B cell (primary cell): ENCODE measurements at regions not wholly inside any gene's neighbourhood (a gene's known extent, or its start where the extent isn't known, plus 50 kb on each side); places are given as distances from the start of the nearest gene placed in this dataset.

Experiments used
- ATAC-seq: fragments of 200-7000 bp; cut with Tn5 transposase; one replicate; pipeline ENCODE4 v1.10.0; 2021; ENCODE audit warnings: low read depth, mild to moderate bottlenecking, moderate number of reproducible peaks, moderate library complexity
- CTCF ChIA-PET: fragments of 350-600 bp; sonication (Branson Sonifier 250); formaldehyde crosslinking; loops from one replicate; lab custom pipeline; 2021; ENCODE audit warnings: antibody characterized with exemption, inconsistent platforms; lab: Charles Lee
- POLR2A ChIA-PET: fragments of 350-600 bp; sonication (Branson Sonifier 250); formaldehyde crosslinking; loops from one replicate; lab custom pipeline; 2021; ENCODE audit warnings: antibody characterized with exemption; lab: Charles Lee
- DNase-seq: peaks from one replicate; pipeline ENCODE4 v3.0.0; 2013
- H2AFZ ChIP-seq: 2 replicates; pipeline ENCODE4 v1.6.1; 2012; ENCODE audit warnings: mild to moderate bottlenecking, low read depth, low read length; ENCODE audit not compliant: insufficient read depth, poor library complexity, severe bottlenecking
- H3K27ac ChIP-seq, 2 donors: 1 replicate in 1 of 2; 2 replicates in 1 of 2; pipeline ENCODE4 v1.5.1; 2012 to 2013; ENCODE audit warnings: low read length in 2 of 2, mild to moderate bottlenecking in 2 of 2, moderate library complexity in 1 of 2
- H3K27me3 ChIP-seq, 4 experiments: fragments of 200-600 bp in 1 of 4; sonication (generic) in 1 of 4; replicated peaks in 1 of 4; 1 replicate in 2 of 4; 2 replicates in 2 of 4; pipeline versions ENCODE4 v1.6.1 to v1.7.0; 2013 to 2016; ENCODE audit warnings: low read length in 3 of 4, mild to moderate bottlenecking in 2 of 4, mixed read lengths in 1 of 4, moderate library complexity in 1 of 4; ENCODE audit not compliant: insufficient read depth in 4 of 4, control insufficient read depth in 3 of 4; ENCODE audit errors: control extremely low read depth in 1 of 4
- H3K36me3 ChIP-seq, 2 experiments: replicated peaks in 1 of 2; 1 replicate in 1 of 2; 2 replicates in 1 of 2; pipeline versions ENCODE4 v1.6.1 to v1.7.1; 2013; ENCODE audit warnings: low read length in 1 of 2; ENCODE audit not compliant: insufficient read depth in 2 of 2, control insufficient read depth in 1 of 2; ENCODE audit errors: control extremely low read depth in 1 of 2, extremely low read depth in 1 of 2
- H3K4me1 ChIP-seq, 2 donors: fragments of 200-600 bp in 1 of 2; sonication (generic) in 1 of 2; 1 replicate in 1 of 2; 2 replicates in 1 of 2; pipeline versions ENCODE4 v1.5.1 to v1.6.1; 2013 to 2017; ENCODE audit warnings: low read length in 2 of 2; ENCODE audit not compliant: control insufficient read depth in 2 of 2, insufficient read depth in 2 of 2
- H3K4me2 ChIP-seq: replicated peaks from 2 replicates; pipeline ENCODE3; 2012; ENCODE audit warnings: mild to moderate bottlenecking, low read depth, low read length; ENCODE audit not compliant: poor library complexity, severe bottlenecking
- H3K4me3 ChIP-seq, 5 experiments: fragments of 200-600 bp in 1 of 5; sonication (generic) in 1 of 5; 1 replicate in 3 of 5; 2 replicates in 2 of 5; pipeline versions ENCODE4 v1.5.1 to v1.7.0; 2011 to 2016; ENCODE audit warnings: low read length in 4 of 5, mild to moderate bottlenecking in 4 of 5, low read depth in 2 of 5, control low read depth in 1 of 5, moderate library complexity in 1 of 5; ENCODE audit not compliant: insufficient read depth in 1 of 5; ENCODE audit errors: control extremely low read depth in 1 of 5, extremely low read depth in 1 of 5
- H3K79me2 ChIP-seq: fragments of 200-600 bp; sonication (generic); one replicate; pipeline ENCODE4 v1.6.0; 2016; ENCODE audit warnings: low read length; ENCODE audit not compliant: control insufficient read depth, insufficient read depth
- H3K9ac ChIP-seq: fragments of 200-600 bp; sonication (generic); 2 replicates; pipeline ENCODE4 v1.6.1; 2017; ENCODE audit warnings: mild to moderate bottlenecking, low read length, moderate library complexity
- H3K9me3 ChIP-seq, 3 donors: one replicate each; pipeline versions ENCODE4 v1.6.1 to v1.7.1; 2013; ENCODE audit warnings: low read length in 2 of 3; ENCODE audit not compliant: control insufficient read depth in 2 of 3, insufficient read depth in 1 of 3; ENCODE audit errors: control extremely low read depth in 1 of 3
- H4K20me1 ChIP-seq: 2 replicates; pipeline ENCODE4 v1.6.0; 2012; ENCODE audit warnings: mild to moderate bottlenecking, low read length; ENCODE audit not compliant: insufficient read depth, control insufficient read depth, poor library complexity, severe bottlenecking
- H3K27ac Mint-ChIP-seq: one replicate; pipeline ENCODE4 v1.8.0; 2021; ENCODE audit warnings: mixed read lengths
- H3K27me3 Mint-ChIP-seq: one replicate; pipeline ENCODE4 v1.8.0; 2021; ENCODE audit warnings: mixed read lengths
- H3K4me1 Mint-ChIP-seq: one replicate; pipeline ENCODE4 v1.8.0; 2021; ENCODE audit warnings: mixed read lengths
- H3K4me3 Mint-ChIP-seq: one replicate; pipeline ENCODE4 v1.8.0; 2021; ENCODE audit warnings: mixed read lengths
- H3K9me3 Mint-ChIP-seq: one replicate; pipeline ENCODE4 v1.8.0; 2022; ENCODE audit warnings: mixed read lengths; ENCODE audit not compliant: insufficient read depth
- CTCF ChIP-seq: fragments of 200-600 bp; IDR thresholded peaks from one replicate; pipeline ENCODE4 v1.8.0; 2022; ENCODE audit warnings: antibody characterized with exemption, mild to moderate bottlenecking
- EZH2 ChIP-seq: IDR thresholded peaks from 2 replicates; pipeline ENCODE4 v1.6.1; 2012; ENCODE audit warnings: borderline replicate concordance, low read depth, mild to moderate bottlenecking, moderate library complexity, low read length; ENCODE audit not compliant: insufficient read depth, poor library complexity, severe bottlenecking
- WGBS: methylation state at CpG from one replicate; pipeline ENCODE4 v1.1.5; 2013; ENCODE audit warnings: missing lambda C conversion rate; ENCODE audit not compliant: insufficient coverage; 5-methylcytosine and 5-hydroxymethylcytosine counted together
- intact Hi-C: fragments of 100-400 bp; cut with micrococcal nuclease; formaldehyde crosslinking; loops from one replicate; pipeline ENCODE4 v1.10.0; 2022

- POLR2A ChIA-PET = no interaction called here
- no peak overlapping the region for H3K4me3 Mint-ChIP-seq
- no peak overlapping the region for H2AFZ ChIP-seq
Observed at GRCh38 chr3:147173257-147173656, 233.1 kb downstream of the ZIC4 start.

GRCh38 chr3:147162743-147163142, 243.6 kb downstream of the ZIC4 start:
- no peaks in the 10 kb centered on the region for H3K4me1 Mint-ChIP-seq
- CTCF ChIA-PET = no interaction called here
- Histone ChIP-seq H3K4me3 (no peak overlapping the region), H3K27me3 (no peaks in the 10 kb centered on the region), H2AFZ (no peak overlapping the region), H3K36me3 (no peaks in the 10 kb centered on the region), H3K4me2 (no peak overlapping the region), H3K4me1 (no peaks in the 10 kb centered on the region), H3K9ac (no peak overlapping the region), H4K20me1 (no peaks in the 10 kb centered on the region), H3K9me3 (no peaks in the 10 kb centered on the region), H3K79me2 (no peaks in the 10 kb centered on the region), H3K27ac (no peak overlapping the region)
- H3K4me3 Mint-ChIP-seq = no peak overlapping the region
- ATAC-seq (no peak), DNase-seq (no peak)
- POLR2A ChIA-PET = no interaction called here
- TF ChIP-seq EZH2 (no peak), CTCF (no peak)
- intact Hi-C loops = no loop called here
- H3K27me3 Mint-ChIP-seq = no peaks in the 10 kb centered on the region
- H3K9me3 Mint-ChIP-seq = no peaks in the 10 kb centered on the region
- no peak overlapping the region for H3K27ac Mint-ChIP-seq

More at GRCh38 chr3:147173257-147173656, 233.1 kb downstream of the ZIC4 start:
- DNase-seq = no peak
- Mint-ChIP-seq H3K27me3 (no peaks in the 10 kb centered on the region), H3K27ac (no peak overlapping the region), H3K4me1 (no peaks in the 10 kb centered on the region), H3K9me3 (peaks cover 2% of the 10 kb centered on the region)
- Histone ChIP-seq H3K4me3 (no peak overlapping the region), H3K9me3 (peaks cover 0 to 1% (median 0%) of the 10 kb centered on the region in 3 donors), H4K20me1 (no peaks in the 10 kb centered on the region), H3K27ac (no peak overlapping the region), H3K4me1 (no peaks in the 10 kb centered on the region), H3K79me2 (no peaks in the 10 kb centered on the region), H3K9ac (no peak overlapping the region), H3K4me2 (no peak overlapping the region), H3K27me3 (no peaks in the 10 kb centered on the region), H3K36me3 (no peaks in the 10 kb centered on the region)
- CTCF ChIA-PET = interaction anchor here (1.4 kb wide), 1 partner anchor 14 kb away, joined by 3 read pairs; no protein-coding TSS in a partner anchor
- TF ChIP-seq EZH2 = no peak
- TF ChIP-seq CTCF = no peak
- no CpG with 5 or more reads among the region's 4 CpGs for WGBS
- ATAC-seq = no peak
- intact Hi-C loops = no loop called here
